ENCODE measurements at regions not wholly inside any gene's neighbourhood (a gene's known extent, or its start where the extent isn't known, plus 50 kb on each side); places are given as distances from the start of the nearest gene placed in this dataset.

DNA sequence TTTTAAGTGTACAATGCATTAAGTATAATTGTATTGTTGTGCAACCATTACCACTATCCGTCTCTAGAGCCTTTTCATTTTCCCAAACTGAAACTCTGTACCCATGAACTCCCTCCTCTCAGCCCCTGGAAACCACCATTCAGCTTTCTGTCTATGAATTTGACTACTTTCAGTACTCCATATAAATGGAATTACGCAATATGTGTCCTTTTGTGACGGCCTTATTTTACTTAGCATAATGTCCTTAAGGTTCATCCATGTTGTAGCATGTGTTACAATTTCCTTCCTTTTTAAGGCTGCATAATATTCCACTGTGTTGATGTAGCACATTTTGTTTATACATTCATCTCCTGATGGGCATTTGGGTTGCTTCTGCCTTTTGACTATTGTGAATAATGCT is 143.6 kb upstream of the KCNG1 start:
- no peaks in the 10 kb centered on the region for H3K36me3 ChIP-seq (ENCODE audit: insufficient read depth, low read length)
- no peaks in the 10 kb centered on the region for H3K9me3 ChIP-seq (replicated peaks; ENCODE audit: low read length)
- H3K4me3 ChIP-seq (ENCODE audit: low read length) = no peak overlapping the region
- no peak overlapping the region for H3K9ac ChIP-seq (ENCODE audit: low read depth, low read length)
- H3K4me1 ChIP-seq (ENCODE audit: control insufficient read depth, insufficient read depth, low read length) = no peaks in the 10 kb centered on the region
- H3K27me3 ChIP-seq (ENCODE audit: control insufficient read depth, insufficient read depth, low read length) = peaks cover 55% of the 10 kb centered on the region
- H3K4me2 ChIP-seq (ENCODE audit: low read length) = no peak overlapping the region

DNA sequence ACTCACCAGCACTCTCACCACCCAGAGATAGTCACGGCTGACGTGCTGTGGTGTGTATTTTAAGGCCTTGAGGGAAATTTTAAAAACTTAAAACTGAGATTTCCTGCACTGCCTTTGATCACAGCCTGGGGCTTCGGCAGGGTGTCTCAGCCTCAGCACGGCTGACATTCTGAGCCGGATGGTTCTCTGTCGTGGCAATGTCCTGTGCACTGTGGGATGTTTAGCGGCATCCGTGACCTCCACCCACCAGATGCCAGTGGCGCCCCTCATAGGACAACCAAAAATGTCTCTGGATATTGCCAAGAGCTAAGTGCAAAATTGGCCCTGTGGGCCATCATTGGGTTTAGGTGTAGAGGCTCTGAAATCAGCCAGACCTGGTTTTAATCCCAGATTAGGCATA is 142.2 kb upstream of the KCNG1 start:
- H3K4me2 ChIP-seq (ENCODE audit: low read length) = no peak overlapping the region
- no peaks in the 10 kb centered on the region for H3K4me1 ChIP-seq (ENCODE audit: control insufficient read depth, insufficient read depth, low read length)
- H3K4me3 ChIP-seq (ENCODE audit: low read length) = no peak overlapping the region
- H3K9ac ChIP-seq (ENCODE audit: low read depth, low read length) = no peak overlapping the region
- H3K27me3 ChIP-seq (ENCODE audit: control insufficient read depth, insufficient read depth, low read length) = peaks cover 66% of the 10 kb centered on the region
- no peaks in the 10 kb centered on the region for H3K36me3 ChIP-seq (ENCODE audit: insufficient read depth, low read length)
- no peaks in the 10 kb centered on the region for H3K9me3 ChIP-seq (replicated peaks; ENCODE audit: low read length)

GRCh38 chr20:51164731-51165130 is 141.8 kb upstream of the KCNG1 start:
- Histone ChIP-seq H3K9me3 (replicated peaks; ENCODE audit: low read length) (no peaks in the 10 kb centered on the region), H3K4me3 (ENCODE audit: low read length) (no peak overlapping the region)

GRCh38 chr20:51163996-51164600 is 141.2 kb upstream of the KCNG1 start:
- no peaks in the 10 kb centered on the region for H3K4me1 ChIP-seq (ENCODE audit: control insufficient read depth, insufficient read depth, low read length)
- H3K9me3 ChIP-seq (replicated peaks; ENCODE audit: low read length) = no peaks in the 10 kb centered on the region
- no peak overlapping the region for H3K9ac ChIP-seq (ENCODE audit: low read depth, low read length)
- H3K27me3 ChIP-seq (ENCODE audit: control insufficient read depth, insufficient read depth, low read length) = peaks cover 66% of the 10 kb centered on the region
- no peak overlapping the region for H3K4me3 ChIP-seq (ENCODE audit: low read length)
- no peaks in the 10 kb centered on the region for H3K36me3 ChIP-seq (ENCODE audit: insufficient read depth, low read length)
- H3K4me2 ChIP-seq (ENCODE audit: low read length) = no peak overlapping the region

More at GRCh38 chr20:51164731-51165130, 141.8 kb upstream of the KCNG1 start:
- H3K36me3 ChIP-seq (ENCODE audit: insufficient read depth, low read length) = no peaks in the 10 kb centered on the region
- H3K9ac ChIP-seq (ENCODE audit: low read depth, low read length) = no peak overlapping the region
- H3K4me2 ChIP-seq (ENCODE audit: low read length) = no peak overlapping the region
- no peaks in the 10 kb centered on the region for H3K4me1 ChIP-seq (ENCODE audit: control insufficient read depth, insufficient read depth, low read length)
- H3K27me3 ChIP-seq (ENCODE audit: control insufficient read depth, insufficient read depth, low read length) = peaks cover 66% of the 10 kb centered on the region

- Histone ChIP-seq H3K4me1 (ENCODE audit: control insufficient read depth, insufficient read depth, low read length) (no peaks in the 10 kb centered on the region), H3K27me3 (ENCODE audit: control insufficient read depth, insufficient read depth, low read length) (peaks cover 78% of the 10 kb centered on the region), H3K9ac (ENCODE audit: low read depth, low read length) (no peak overlapping the region), H3K4me3 (ENCODE audit: low read length) (no peak overlapping the region), H3K4me2 (ENCODE audit: low read length) (no peak overlapping the region), H3K9me3 (replicated peaks; ENCODE audit: low read length) (no peaks in the 10 kb centered on the region), H3K36me3 (ENCODE audit: insufficient read depth, low read length) (no peaks in the 10 kb centered on the region)
These were observed 139.1 kb upstream of the KCNG1 start for GRCh38 chr20:51162015-51162414.

GRCh38 chr20:51160821-51161220 is 137.9 kb upstream of the KCNG1 start:
- Histone ChIP-seq H3K4me1 (ENCODE audit: control insufficient read depth, insufficient read depth, low read length) (no peaks in the 10 kb centered on the region), H3K9me3 (replicated peaks; ENCODE audit: low read length) (no peaks in the 10 kb centered on the region), H3K36me3 (ENCODE audit: insufficient read depth, low read length) (no peaks in the 10 kb centered on the region), H3K4me2 (ENCODE audit: low read length) (no peak overlapping the region), H3K4me3 (ENCODE audit: low read length) (no peak overlapping the region), H3K27me3 (ENCODE audit: control insufficient read depth, insufficient read depth, low read length) (peaks cover 86% of the 10 kb centered on the region), H3K9ac (ENCODE audit: low read depth, low read length) (no peak overlapping the region)

- H3K4me3 ChIP-seq (ENCODE audit: low read length) = no peak overlapping the region
- peaks cover 85% of the 10 kb centered on the region for H3K27me3 ChIP-seq (ENCODE audit: control insufficient read depth, insufficient read depth, low read length)
- H3K4me1 ChIP-seq (ENCODE audit: control insufficient read depth, insufficient read depth, low read length) = no peaks in the 10 kb centered on the region
- no peak overlapping the region for H3K9ac ChIP-seq (ENCODE audit: low read depth, low read length)
- no peak overlapping the region for H3K4me2 ChIP-seq (ENCODE audit: low read length)
- H3K9me3 ChIP-seq (replicated peaks; ENCODE audit: low read length) = no peaks in the 10 kb centered on the region
- no peaks in the 10 kb centered on the region for H3K36me3 ChIP-seq (ENCODE audit: insufficient read depth, low read length)
These were observed 137.1 kb upstream of the KCNG1 start for GRCh38 chr20:51159981-51160380.

GRCh38 chr20:51159303-51159702 is 136.4 kb upstream of the KCNG1 start:
- Histone ChIP-seq H3K4me1 (ENCODE audit: control insufficient read depth, insufficient read depth, low read length) (no peaks in the 10 kb centered on the region), H3K27me3 (ENCODE audit: control insufficient read depth, insufficient read depth, low read length) (peaks cover 85% of the 10 kb centered on the region), H3K4me2 (ENCODE audit: low read length) (no peak overlapping the region), H3K36me3 (ENCODE audit: insufficient read depth, low read length) (no peaks in the 10 kb centered on the region), H3K9me3 (replicated peaks; ENCODE audit: low read length) (no peaks in the 10 kb centered on the region), H3K4me3 (ENCODE audit: low read length) (no peak overlapping the region), H3K9ac (ENCODE audit: low read depth, low read length) (no peak overlapping the region)

- H3K4me2 ChIP-seq (ENCODE audit: low read length) = no peak overlapping the region
- H3K27me3 ChIP-seq (ENCODE audit: control insufficient read depth, insufficient read depth, low read length) = peaks cover 92% of the 10 kb centered on the region
- no peaks in the 10 kb centered on the region for H3K9me3 ChIP-seq (replicated peaks; ENCODE audit: low read length)
- H3K4me1 ChIP-seq (ENCODE audit: control insufficient read depth, insufficient read depth, low read length) = no peaks in the 10 kb centered on the region
- H3K36me3 ChIP-seq (ENCODE audit: insufficient read depth, low read length) = no peaks in the 10 kb centered on the region
- no peak overlapping the region for H3K9ac ChIP-seq (ENCODE audit: low read depth, low read length)
- no peak overlapping the region for H3K4me3 ChIP-seq (ENCODE audit: low read length)
These were observed 135.3 kb upstream of the KCNG1 start for GRCh38 chr20:51158226-51158625.

GRCh38 chr20:51156041-51156982 is 133.4 kb upstream of the KCNG1 start:
- Histone ChIP-seq H3K27me3 (ENCODE audit: control insufficient read depth, insufficient read depth, low read length) (peaks cover 93% of the 10 kb centered on the region), H3K9me3 (replicated peaks; ENCODE audit: low read length) (no peaks in the 10 kb centered on the region), H3K4me3 (ENCODE audit: low read length) (no peak overlapping the region), H3K9ac (ENCODE audit: low read depth, low read length) (no peak overlapping the region), H3K4me1 (ENCODE audit: control insufficient read depth, insufficient read depth, low read length) (no peaks in the 10 kb centered on the region), H3K4me2 (ENCODE audit: low read length) (no peak overlapping the region), H3K36me3 (ENCODE audit: insufficient read depth, low read length) (no peaks in the 10 kb centered on the region)

DNA sequence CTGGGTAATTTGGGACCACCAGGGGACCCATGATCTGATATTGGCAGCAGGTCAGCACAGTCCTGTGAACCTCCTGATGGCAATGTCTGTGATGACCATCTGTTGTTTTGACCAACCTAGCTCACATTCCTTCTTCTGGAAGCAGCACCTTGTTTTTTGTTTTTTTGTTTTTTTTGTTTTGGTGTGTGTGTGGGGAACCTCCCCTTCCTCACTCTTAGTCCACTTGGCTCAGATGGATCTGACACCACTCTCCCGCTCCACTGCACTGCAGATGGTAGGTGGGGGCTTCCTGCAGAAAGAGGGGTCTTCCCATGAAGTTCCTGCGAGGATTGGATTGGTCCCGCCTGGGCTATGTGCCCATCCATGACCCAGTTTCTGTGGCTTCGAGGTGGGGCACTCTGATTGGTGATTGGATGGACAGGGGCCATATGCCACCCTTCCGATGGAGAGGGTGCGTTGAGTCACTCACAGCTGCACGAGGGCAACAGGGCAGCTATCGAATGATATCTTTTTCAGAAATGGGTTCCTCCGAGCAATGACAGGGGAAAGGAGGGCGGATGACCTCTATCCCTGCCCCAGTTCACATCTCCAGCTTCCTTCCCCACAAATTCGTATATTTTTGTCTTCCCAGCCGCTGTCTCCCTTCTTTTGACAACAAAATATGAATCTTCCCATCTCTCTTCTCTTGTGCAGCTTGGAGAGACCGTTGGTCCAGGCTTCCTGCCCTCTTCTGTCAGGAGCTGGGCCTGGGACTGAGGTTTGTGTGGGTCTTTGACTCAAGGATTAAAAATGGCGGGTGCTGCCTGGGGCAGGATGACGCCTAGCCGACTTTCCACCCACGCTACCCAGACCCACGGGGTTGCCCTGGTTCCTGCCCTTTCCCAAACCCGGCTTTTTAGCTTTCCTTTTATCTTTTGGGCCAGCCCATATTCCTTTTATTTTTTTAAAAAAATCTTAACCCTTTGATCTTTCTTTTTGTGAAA is 132.1 kb upstream of the KCNG1 start:
- peaks cover 88% of the 10 kb centered on the region for H3K27me3 ChIP-seq (ENCODE audit: control insufficient read depth, insufficient read depth, low read length)
- H3K4me2 ChIP-seq (ENCODE audit: low read length) = no peak overlapping the region
- H3K36me3 ChIP-seq (ENCODE audit: insufficient read depth, low read length) = no peaks in the 10 kb centered on the region
- H3K4me1 ChIP-seq (ENCODE audit: control insufficient read depth, insufficient read depth, low read length) = no peaks in the 10 kb centered on the region
- no peak overlapping the region for H3K4me3 ChIP-seq (ENCODE audit: low read length)
- H3K9ac ChIP-seq (ENCODE audit: low read depth, low read length) = no peak overlapping the region
- no peaks in the 10 kb centered on the region for H3K9me3 ChIP-seq (replicated peaks; ENCODE audit: low read length)

All from skeletal muscle satellite cell (primary cell).